Panc1 (cell line): ENCODE measurements at regions not wholly inside any gene's neighbourhood (a gene's known extent, or its start where the extent isn't known, plus 50 kb on each side); places are given as distances from the start of the nearest gene placed in this dataset.

ENCODE experiments used
- ATAC-seq: fragments of 200-7000 bp; cut with Tn5 transposase; 2 replicates; pipeline ENCODE4 v1.9.1; 2020; ENCODE audit warnings: mild to moderate bottlenecking, moderate library complexity
- BruUV-seq: library from RNA; stranded (reverse); fragments of 400-500 nt; replicated peaks from 2 replicates; lab custom pipeline; 2021; lab: Mats Ljungman, UMichigan
- CTCF ChIA-PET: fragments of 300-600 bp; sonication (Branson Sonifier 250); formaldehyde crosslinking; loops from one replicate; lab custom pipeline; 2022; ENCODE audit warnings: antibody characterized with exemption; lab: Charles Lee
- POLR2A ChIA-PET: fragments of 300-600 bp; sonication (Branson Sonifier 250); formaldehyde crosslinking; loops from one replicate; lab custom pipeline; 2022; ENCODE audit warnings: antibody characterized with exemption; lab: Charles Lee
- DNase-seq: peaks from one replicate; pipeline ENCODE4 v3.0.0-alpha.2; 2010; ENCODE audit warnings: low read depth, low spot score
- H3K27ac ChIP-seq: 2 replicates; pipeline ENCODE4 v1.5.1; 2011; ENCODE audit warnings: mild to moderate bottlenecking, low read length, inconsistent platforms
- H3K27me3 ChIP-seq: fragments of 200-500 bp; sonication (Bioruptor generic); 2 replicates; pipeline ENCODE4 v1.6.0; 2014; ENCODE audit warnings: low read length, inconsistent platforms; ENCODE audit not compliant: control insufficient read depth, insufficient read depth
- H3K36me3 ChIP-seq: fragments of 200-500 bp; sonication (Bioruptor generic); 2 replicates; pipeline ENCODE4 v1.5.1; 2014; ENCODE audit warnings: inconsistent platforms, mild to moderate bottlenecking, low read length, moderate library complexity; ENCODE audit not compliant: control insufficient read depth, insufficient read depth
- H3K4me1 ChIP-seq: 2 replicates; pipeline ENCODE4 v1.5.1; 2011; ENCODE audit warnings: inconsistent platforms, mild to moderate bottlenecking, low read length, moderate library complexity; ENCODE audit not compliant: control insufficient read depth, insufficient read depth
- H3K4me3 ChIP-seq, 2 experiments: 2 replicates each; pipeline ENCODE4 v1.5.1; 2011 to 2012; ENCODE audit warnings: low read depth in 2 of 2, low read length in 2 of 2, mild to moderate bottlenecking in 2 of 2, inconsistent platforms in 1 of 2, moderate library complexity in 1 of 2
- H3K9me3 ChIP-seq: fragments of 200-500 bp; sonication (Bioruptor generic); 2 replicates; pipeline ENCODE4 v1.5.1; 2014; ENCODE audit warnings: low read depth, mild to moderate bottlenecking, inconsistent platforms, low read length, moderate library complexity; ENCODE audit not compliant: control insufficient read depth, insufficient read depth
- POLR2AphosphoS5 ChIP-seq: IDR thresholded peaks from 2 replicates; pipeline ENCODE4 v1.6.1; 2012; ENCODE audit warnings: mild to moderate bottlenecking, low read depth, low read length, moderate library complexity
- SIN3A ChIP-seq: IDR thresholded peaks from 2 replicates; pipeline ENCODE4 v1.6.1; 2012; ENCODE audit warnings: low read depth, mild to moderate bottlenecking, low read length, moderate library complexity, borderline replicate concordance; ENCODE audit not compliant: insufficient read depth
- TCF7L2 ChIP-seq: IDR thresholded peaks from 2 replicates; pipeline ENCODE4 v1.6.1; 2011; ENCODE audit warnings: mild to moderate bottlenecking, low read depth, low read length, inconsistent platforms
- in situ Hi-C: cut with HindIII; loops from 2 replicates; pipeline ENCODE4 v1.10.0; 2016; ENCODE audit warnings: low sequenced_read_pairs, low pct_unique_long_range_greater_than_20kb
- intact Hi-C: fragments of 100-400 bp; cut with micrococcal nuclease; formaldehyde crosslinking; loops from one replicate; pipeline ENCODE4 v1.10.0; 2022; ENCODE audit not compliant: unreplicated experiment
- TF ChIP-seq, protein P1 (sequence below): fragments of 450-650 bp; IDR thresholded peaks from 2 replicates; pipeline ENCODE4 v1.5.1; 2017; ENCODE audit warnings: mild to moderate bottlenecking
- TF ChIP-seq, protein P2 (sequence below), 2 experiments: IDR thresholded peaks; 2 replicates each; pipeline ENCODE4 v1.6.1; 2011 to 2012; ENCODE audit warnings: low read depth in 2 of 2, control low read depth in 1 of 2, low read length in 1 of 2, mild to moderate bottlenecking in 1 of 2, moderate library complexity in 1 of 2; ENCODE audit not compliant: insufficient read depth in 1 of 2

- TF ChIP-seq, protein P1, sequence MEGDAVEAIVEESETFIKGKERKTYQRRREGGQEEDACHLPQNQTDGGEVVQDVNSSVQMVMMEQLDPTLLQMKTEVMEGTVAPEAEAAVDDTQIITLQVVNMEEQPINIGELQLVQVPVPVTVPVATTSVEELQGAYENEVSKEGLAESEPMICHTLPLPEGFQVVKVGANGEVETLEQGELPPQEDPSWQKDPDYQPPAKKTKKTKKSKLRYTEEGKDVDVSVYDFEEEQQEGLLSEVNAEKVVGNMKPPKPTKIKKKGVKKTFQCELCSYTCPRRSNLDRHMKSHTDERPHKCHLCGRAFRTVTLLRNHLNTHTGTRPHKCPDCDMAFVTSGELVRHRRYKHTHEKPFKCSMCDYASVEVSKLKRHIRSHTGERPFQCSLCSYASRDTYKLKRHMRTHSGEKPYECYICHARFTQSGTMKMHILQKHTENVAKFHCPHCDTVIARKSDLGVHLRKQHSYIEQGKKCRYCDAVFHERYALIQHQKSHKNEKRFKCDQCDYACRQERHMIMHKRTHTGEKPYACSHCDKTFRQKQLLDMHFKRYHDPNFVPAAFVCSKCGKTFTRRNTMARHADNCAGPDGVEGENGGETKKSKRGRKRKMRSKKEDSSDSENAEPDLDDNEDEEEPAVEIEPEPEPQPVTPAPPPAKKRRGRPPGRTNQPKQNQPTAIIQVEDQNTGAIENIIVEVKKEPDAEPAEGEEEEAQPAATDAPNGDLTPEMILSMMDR: no peak
- TF ChIP-seq, protein P2, sequence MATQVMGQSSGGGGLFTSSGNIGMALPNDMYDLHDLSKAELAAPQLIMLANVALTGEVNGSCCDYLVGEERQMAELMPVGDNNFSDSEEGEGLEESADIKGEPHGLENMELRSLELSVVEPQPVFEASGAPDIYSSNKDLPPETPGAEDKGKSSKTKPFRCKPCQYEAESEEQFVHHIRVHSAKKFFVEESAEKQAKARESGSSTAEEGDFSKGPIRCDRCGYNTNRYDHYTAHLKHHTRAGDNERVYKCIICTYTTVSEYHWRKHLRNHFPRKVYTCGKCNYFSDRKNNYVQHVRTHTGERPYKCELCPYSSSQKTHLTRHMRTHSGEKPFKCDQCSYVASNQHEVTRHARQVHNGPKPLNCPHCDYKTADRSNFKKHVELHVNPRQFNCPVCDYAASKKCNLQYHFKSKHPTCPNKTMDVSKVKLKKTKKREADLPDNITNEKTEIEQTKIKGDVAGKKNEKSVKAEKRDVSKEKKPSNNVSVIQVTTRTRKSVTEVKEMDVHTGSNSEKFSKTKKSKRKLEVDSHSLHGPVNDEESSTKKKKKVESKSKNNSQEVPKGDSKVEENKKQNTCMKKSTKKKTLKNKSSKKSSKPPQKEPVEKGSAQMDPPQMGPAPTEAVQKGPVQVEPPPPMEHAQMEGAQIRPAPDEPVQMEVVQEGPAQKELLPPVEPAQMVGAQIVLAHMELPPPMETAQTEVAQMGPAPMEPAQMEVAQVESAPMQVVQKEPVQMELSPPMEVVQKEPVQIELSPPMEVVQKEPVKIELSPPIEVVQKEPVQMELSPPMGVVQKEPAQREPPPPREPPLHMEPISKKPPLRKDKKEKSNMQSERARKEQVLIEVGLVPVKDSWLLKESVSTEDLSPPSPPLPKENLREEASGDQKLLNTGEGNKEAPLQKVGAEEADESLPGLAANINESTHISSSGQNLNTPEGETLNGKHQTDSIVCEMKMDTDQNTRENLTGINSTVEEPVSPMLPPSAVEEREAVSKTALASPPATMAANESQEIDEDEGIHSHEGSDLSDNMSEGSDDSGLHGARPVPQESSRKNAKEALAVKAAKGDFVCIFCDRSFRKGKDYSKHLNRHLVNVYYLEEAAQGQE (IDR thresholded peaks at IDR 0.05; ENCODE audit: insufficient read depth in 1 of 2, low read depth in 2 of 2, low read length in 1 of 2): no peak
- no peak for TF ChIP-seq SIN3A
- Histone ChIP-seq H3K4me1 (no peaks in the 10 kb centered on the region), H3K4me3 (no peak overlapping the region), H3K9me3 (no peaks in the 10 kb centered on the region), H3K27ac (no peak overlapping the region), H3K36me3 (no peaks in the 10 kb centered on the region), H3K27me3 (peaks cover 4% of the 10 kb centered on the region; the same call in 1 of the 2 replicates)
- ChIA-PET POLR2A (no interaction called here), CTCF (no interaction called here)
- no TSS peak for BruUV-seq
- in situ Hi-C loops: no loop called here
- ATAC-seq (no peak), DNase-seq (no peak)
- intact Hi-C loops: no loop called here
Measured at GRCh38 chr5:1951165-1951816, 68.6 kb upstream of the IRX4 start.

GRCh38 chr5:1950708-1951103 is 68.0 kb upstream of the IRX4 start:
- intact Hi-C loops: no loop called here
- CTCF ChIA-PET: no interaction called here

More at GRCh38 chr5:1950708-1951103, 68.0 kb upstream of the IRX4 start:
- H3K36me3 ChIP-seq: no peaks in the 10 kb centered on the region
- BruUV-seq: no TSS peak
- POLR2A ChIA-PET: no interaction called here
- no peak for DNase-seq
- H3K9me3 ChIP-seq: no peaks in the 10 kb centered on the region
- peaks cover 6% of the 10 kb centered on the region; the same call in 1 of the 2 replicates for H3K27me3 ChIP-seq
- H3K4me3 ChIP-seq: no peak overlapping the region
- no peak overlapping the region for H3K27ac ChIP-seq
- in situ Hi-C loops: no loop called here
- TF ChIP-seq, protein P1: no peak
- TF ChIP-seq TCF7L2: no peak
- TF ChIP-seq SIN3A: no peak
- no peak for TF ChIP-seq POLR2AphosphoS5
- TF ChIP-seq, protein P2 (IDR thresholded peaks at IDR 0.05; ENCODE audit: insufficient read depth in 1 of 2, low read depth in 2 of 2, low read length in 1 of 2): no peak
- ATAC-seq: no peak
- no peaks in the 10 kb centered on the region for H3K4me1 ChIP-seq
